ENCODE measurements at regions not wholly inside any gene's neighbourhood (a gene's known extent, or its start where the extent isn't known, plus 50 kb on each side); places are given as distances from the start of the nearest gene placed in this dataset.

- Histone ChIP-seq H3K4me1 (no peaks in the 10 kb centered on the region), H3K27ac (no peak overlapping the region), H3K36me3 (no peaks in the 10 kb centered on the region), H3K27me3 (no peaks in the 10 kb centered on the region), H3K4me3 (no peak overlapping the region), H3K9me3 (no peaks in the 10 kb centered on the region)
- DNase-seq: no peak
- intact Hi-C loops (cut with DNase I; ENCODE audit: low total_unique reads): no loop called here
- no peak for TF ChIP-seq CTCF (IDR thresholded peaks at IDR 0.05)
- TF ChIP-seq POLR2A (IDR thresholded peaks at IDR 0.05): no peak
Observed at GRCh38 chr15:35834216-35834830, 288.4 kb upstream of the DPH6 start.

DNA sequence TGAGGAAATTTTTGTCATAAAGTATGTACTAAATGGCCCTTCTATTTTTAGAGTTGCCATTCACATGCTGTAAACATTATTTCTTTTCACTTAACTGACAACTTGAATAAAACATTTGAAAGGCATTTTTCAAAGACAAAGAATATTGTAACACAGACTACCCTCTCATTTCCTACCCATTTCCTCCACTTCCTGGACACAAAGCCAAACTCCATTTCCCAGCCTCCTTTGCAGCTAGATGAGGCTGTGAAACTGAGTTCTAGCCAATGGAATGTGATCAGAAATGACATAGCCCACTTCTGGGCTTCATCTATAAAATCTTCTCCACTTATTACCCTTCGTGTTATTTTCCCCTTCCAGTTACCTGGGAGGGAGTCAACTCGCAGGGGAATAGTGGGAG lies 288.9 kb upstream of the DPH6 start:
- intact Hi-C loops (cut with DNase I; ENCODE audit: low total_unique reads): no loop called here
- no peak overlapping the region for H3K4me3 ChIP-seq
- no peaks in the 10 kb centered on the region for H3K27me3 ChIP-seq
- H3K9me3 ChIP-seq: no peaks in the 10 kb centered on the region
- TF ChIP-seq CTCF (IDR thresholded peaks at IDR 0.05) (no peak), POLR2A (IDR thresholded peaks at IDR 0.05) (no peak)
- no peak for DNase-seq
- H3K36me3 ChIP-seq: no peaks in the 10 kb centered on the region
- no peak overlapping the region for H3K27ac ChIP-seq
- no peaks in the 10 kb centered on the region for H3K4me1 ChIP-seq

- TF ChIP-seq POLR2A (IDR thresholded peaks at IDR 0.05): no peak
- TF ChIP-seq CTCF (IDR thresholded peaks at IDR 0.05): no peak
- DNase-seq: no peak
- Histone ChIP-seq H3K36me3 (no peaks in the 10 kb centered on the region), H3K27ac (no peak overlapping the region), H3K4me3 (no peak overlapping the region), H3K9me3 (no peaks in the 10 kb centered on the region), H3K27me3 (no peaks in the 10 kb centered on the region), H3K4me1 (no peaks in the 10 kb centered on the region)
- intact Hi-C loops (cut with DNase I; ENCODE audit: low total_unique reads): no loop called here
Observed at GRCh38 chr15:35838424-35839111, 292.6 kb upstream of the DPH6 start.

GRCh38 chr15:35842631-35843030 lies 296.7 kb upstream of the DPH6 start:
- Histone ChIP-seq H3K4me3 (no peak overlapping the region), H3K27ac (no peak overlapping the region), H3K9me3 (no peaks in the 10 kb centered on the region), H3K27me3 (no peaks in the 10 kb centered on the region), H3K36me3 (no peaks in the 10 kb centered on the region), H3K4me1 (no peaks in the 10 kb centered on the region)
- DNase-seq: no peak
- TF ChIP-seq CTCF (IDR thresholded peaks at IDR 0.05) (no peak), POLR2A (IDR thresholded peaks at IDR 0.05) (no peak)
- intact Hi-C loops (cut with DNase I; ENCODE audit: low total_unique reads): no loop called here

- no peaks in the 10 kb centered on the region for H3K9me3 ChIP-seq
- no peak overlapping the region for H3K4me3 ChIP-seq
- DNase-seq: no peak
- intact Hi-C loops (cut with DNase I; ENCODE audit: low total_unique reads): no loop called here
- H3K27me3 ChIP-seq: no peaks in the 10 kb centered on the region
- H3K27ac ChIP-seq: no peak overlapping the region
- no peaks in the 10 kb centered on the region for H3K4me1 ChIP-seq
- TF ChIP-seq POLR2A (IDR thresholded peaks at IDR 0.05) (no peak), CTCF (IDR thresholded peaks at IDR 0.05) (no peak)
- no peaks in the 10 kb centered on the region for H3K36me3 ChIP-seq
Observed at GRCh38 chr15:35843498-35843897, 297.5 kb upstream of the DPH6 start.
